OCI-M1 (cell line): ENCODE measurements at regions not wholly inside any gene's neighbourhood (a gene's known extent, or its start where the extent isn't known, plus 50 kb on each side); places are given as distances from the start of the nearest gene placed in this dataset.
A peak's percentile ranks its signal among the peaks of the same experiment; 100 is the strongest.
"Not testable (repeated sequence)": the region's sequence is repeated elsewhere in the genome, so short reads cannot be mapped to it uniquely, and the experiment has no call there.

ENCODE experiments used
- DNase-seq: peaks from one replicate; lab custom pipeline; 2025; lab: John Stamatoyannopoulos, UW

DNA sequence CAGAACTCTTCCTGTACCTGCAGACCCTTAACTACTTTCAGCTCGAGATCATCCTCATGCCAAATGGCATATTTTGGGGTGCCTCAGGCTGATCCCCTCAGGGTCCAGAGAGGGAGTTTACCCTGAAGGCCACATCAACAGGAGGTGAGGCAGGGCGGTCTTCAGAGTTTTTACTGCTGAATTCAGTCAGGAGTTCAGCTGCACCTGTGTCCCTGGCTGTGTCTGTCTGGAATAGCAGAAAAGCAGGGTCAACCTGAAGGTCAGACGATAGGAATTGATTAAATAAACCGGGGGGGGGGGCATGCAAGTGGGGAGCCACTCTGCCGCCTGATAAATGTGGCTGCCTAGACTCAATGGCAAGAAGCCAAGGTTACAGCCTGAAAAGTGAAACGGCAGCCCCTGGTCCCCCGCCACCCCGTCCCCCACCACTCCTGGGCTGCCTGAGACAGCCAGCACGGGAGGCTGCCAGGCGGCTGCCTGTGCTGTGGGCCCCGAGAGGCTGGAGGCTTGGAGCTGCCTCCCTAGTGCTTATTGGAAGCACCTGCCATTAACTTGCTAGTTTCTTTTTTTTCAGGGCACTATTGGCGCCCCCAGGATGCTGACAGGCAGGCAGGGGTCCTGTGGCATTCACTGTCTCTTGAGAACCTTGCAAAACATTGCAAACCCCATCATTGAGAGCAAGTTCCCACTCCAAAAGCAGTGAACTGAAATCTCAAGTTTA, 182.7 kb upstream of the PPP1R26 start:
- no peak for DNase-seq

DNA sequence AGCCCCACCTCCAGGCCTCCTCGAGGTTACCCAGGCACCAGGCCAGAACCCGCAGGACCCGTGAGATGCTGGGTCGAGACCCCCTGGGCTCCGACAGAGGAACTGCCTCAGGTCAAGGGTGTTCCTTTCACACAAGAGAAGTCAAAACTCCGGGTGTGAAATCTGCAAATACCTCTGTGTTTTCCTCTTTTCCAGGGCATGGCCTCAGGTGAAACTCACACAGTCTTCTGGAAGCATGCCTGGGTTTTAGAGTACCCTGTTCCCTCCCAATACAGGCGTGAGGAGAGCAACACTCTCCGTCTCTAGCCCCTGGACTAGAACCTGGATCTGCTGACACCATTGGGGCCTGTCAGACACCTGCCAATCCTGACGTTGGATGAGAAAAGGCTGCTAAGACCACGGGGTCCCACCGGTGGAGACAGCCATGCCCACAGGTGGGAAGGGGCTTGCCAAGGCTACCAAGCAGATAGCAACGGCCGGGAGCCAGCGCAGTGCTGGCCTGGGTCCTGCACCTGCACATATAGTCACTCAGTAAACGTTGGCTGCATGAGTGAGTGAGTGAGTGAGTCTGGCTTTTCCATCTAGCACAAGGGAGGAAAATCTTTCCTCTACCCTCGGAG, 182.0 kb upstream of the PPP1R26 start:
- DNase-seq, result no peak

DNA sequence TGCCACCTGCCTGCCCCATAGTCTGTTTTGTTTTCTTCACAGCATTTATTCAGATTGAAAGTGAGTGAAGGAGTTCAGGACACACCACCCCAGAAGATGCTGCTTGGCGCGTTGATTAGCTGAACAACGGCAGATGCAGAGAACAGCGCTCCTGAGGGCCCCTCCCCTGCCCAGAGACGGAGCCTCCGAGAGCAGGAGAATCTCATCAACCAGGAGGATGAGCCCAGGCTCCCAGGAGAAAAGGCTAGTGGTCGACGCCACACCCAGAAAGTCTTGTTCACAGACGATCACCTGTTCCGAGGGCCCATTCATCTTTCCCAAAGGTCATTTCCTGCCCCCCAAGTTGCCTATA, 180.4 kb upstream of the PPP1R26 start:
- no peak for DNase-seq

DNA sequence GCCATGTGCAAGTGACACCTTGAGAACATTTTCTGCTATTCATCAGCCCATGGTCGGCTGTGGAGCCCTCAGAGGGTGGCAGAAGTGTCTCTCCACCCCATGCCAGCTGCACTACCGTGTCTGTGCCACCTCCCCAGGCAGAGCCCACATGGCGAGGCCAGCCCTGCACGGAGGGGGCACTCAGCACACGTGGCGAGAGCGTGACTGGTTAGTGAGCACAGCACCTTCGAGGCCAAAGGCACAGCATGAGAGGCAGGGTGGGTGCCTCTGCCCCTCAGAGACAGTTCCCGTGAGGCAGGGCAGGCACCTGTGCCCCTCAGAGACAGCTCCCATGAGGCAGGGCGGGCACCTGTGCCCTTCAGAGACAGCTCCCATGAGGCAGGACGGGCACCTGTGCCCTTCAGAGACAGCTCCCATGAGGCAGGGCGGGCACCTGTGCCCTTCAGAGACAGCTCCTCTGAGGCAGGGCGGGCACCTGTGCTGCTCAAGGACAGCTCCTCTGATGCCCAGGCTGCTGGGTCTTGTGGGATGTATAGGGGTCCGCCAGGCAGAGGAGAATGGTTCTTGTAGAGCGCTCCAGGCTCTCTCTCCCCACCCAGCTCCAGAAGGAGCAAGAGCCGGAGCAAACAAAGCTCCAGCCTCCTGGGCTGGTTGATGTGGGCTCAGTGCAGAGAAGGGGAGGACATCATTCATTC, 179.8 kb upstream of the PPP1R26 start:
- DNase-seq, result no peak

DNA sequence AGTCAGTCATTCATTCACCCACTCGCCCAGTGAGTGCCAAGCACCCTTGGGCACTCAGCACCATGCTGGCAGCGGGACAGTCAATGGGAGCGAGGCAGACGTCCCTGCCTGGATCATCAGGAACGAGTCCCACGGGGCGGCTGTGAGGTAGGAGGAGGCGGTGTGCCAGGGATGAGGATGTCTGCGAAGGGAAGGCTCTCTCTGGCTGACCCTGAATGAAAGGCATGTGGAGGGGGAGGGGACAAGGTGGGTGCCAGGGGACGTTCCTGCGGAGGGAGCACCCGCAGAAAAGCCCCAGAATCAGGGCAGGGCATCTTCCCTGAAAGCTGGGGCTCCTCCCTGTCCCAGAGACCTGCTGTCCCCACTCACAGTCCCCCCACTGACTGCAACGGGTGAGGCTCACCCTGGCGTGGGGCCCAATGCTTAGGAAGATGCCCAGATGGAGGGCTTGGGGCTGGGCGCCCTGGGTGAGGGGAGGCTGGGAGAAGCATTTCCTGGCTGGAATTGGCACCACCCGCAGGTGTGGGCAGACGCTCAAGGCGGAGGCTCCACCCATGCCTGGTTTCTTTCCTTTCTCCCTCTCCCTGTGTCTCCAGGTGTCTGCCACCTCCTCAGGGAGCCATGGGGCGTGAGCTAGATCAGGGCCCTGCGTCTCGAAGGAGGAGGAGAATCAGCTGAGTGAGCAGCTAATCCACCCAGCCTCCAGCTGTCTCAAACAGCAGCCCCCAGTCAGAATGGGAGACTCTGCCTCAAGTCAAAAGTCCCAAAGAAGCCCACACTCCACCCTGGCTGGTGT, 179.0 kb upstream of the PPP1R26 start:
- DNase-seq, result no peak

DNA sequence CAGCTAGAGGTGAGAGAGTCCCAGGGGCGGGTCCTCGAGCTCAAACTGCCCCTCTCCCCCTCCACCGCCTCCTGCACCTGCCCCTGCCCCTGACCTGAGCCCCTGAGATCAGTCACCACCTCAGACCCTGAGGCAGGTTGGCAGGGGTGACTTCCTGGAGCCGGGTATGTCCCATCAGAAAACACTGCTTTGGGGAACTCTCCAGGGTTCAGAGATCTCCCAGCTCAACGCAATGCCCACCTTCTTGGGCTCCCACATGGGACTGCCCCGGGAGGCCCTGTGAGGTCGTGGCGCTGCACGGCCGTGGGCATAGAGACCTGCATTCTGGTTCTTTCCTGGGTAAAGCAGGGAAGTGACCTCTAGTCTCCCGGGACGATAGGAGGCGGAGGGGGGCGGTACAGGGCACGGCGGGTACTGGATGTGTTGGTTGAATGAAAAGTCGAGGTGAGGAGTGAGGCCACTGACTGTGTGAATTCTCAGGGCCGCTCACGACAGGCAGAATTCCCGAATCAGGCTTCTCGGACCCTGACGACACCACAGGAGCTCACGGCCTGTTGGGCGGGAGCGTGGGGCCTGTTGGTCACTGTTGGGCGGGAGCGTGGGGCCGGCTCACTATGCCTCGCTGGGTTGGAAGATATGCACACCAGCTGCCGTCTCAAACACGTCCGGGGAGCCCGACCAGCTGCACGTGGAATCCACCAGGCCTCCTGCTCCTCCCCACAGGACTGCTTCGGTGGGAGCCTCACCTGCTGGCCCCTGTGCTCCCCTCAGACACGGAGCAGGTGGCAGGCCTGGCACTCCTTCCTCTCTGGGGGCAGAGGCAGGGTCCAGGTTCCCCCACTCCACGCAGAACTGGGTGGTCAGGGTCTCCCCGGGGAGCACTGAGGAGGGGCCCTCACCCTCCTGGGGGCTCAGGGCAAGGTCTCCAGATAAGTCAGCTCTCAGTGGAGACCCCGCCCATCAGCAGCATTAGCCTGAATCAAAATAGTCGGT, 178.0 kb upstream of the PPP1R26 start:
- no peak for DNase-seq

DNA sequence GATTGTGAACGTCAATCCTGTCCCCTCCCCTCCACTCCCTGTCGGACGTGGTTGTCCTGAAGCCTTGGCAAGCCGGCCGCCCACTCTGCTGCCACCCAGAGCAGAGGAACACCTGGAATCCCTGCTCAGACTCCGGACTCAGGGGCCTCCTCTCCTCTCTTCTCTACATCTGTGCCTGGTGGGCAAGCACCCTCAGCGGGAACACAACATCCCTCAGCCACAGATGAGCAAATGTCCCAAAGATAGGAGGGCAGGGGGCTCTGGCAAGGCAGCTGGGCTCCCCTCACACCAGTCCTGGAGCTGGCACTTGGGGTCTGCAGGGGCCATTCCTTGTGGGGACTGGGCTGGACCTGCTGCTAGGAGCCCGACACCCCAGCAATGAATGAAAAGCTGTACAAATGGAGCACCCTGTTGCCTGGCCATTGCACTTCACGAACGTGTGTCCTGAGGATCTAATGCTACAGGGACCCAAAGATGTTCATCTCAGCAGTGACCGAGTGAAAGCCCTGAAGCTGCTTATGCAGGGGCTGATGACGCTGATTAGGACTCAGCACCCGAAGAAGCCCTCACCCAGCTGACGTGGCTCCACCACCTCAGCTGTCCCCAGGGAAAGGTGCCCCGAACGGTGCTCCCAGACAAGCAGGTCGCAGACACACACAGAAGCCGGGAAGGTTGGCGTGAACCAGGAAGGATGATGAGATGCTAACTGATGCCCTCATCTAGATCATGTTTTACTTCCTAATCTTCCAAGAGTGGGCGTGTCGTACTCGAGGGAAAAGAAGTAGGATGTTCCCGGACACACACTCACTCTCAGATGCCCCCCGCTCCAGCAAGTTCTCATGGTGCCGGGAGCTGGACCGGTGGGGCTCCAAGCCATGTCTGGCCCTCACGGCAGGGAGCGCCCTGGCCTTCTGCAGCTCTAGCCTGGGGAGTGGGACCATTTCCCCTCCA, 177.0 kb upstream of the PPP1R26 start:
- DNase-seq, result no peak

DNA sequence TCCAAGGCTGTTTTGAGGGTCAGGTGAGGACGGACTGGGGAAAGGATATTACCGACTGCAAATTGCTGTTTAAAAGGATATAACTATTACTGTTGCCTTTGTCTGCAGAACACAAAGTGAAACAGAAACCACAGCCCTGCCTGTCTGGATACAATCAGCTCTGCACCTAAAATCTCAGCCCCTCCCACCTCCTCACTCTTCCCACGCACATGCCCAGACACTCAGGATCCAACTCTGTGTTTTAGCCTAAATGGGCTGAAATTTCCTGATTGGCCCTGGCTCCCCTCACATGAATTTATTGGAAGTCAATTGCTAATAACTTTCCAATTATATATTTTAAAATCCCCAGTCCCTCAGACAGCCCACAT, 176.3 kb upstream of the PPP1R26 start:
- DNase-seq, result peak; percentile 4

DNA sequence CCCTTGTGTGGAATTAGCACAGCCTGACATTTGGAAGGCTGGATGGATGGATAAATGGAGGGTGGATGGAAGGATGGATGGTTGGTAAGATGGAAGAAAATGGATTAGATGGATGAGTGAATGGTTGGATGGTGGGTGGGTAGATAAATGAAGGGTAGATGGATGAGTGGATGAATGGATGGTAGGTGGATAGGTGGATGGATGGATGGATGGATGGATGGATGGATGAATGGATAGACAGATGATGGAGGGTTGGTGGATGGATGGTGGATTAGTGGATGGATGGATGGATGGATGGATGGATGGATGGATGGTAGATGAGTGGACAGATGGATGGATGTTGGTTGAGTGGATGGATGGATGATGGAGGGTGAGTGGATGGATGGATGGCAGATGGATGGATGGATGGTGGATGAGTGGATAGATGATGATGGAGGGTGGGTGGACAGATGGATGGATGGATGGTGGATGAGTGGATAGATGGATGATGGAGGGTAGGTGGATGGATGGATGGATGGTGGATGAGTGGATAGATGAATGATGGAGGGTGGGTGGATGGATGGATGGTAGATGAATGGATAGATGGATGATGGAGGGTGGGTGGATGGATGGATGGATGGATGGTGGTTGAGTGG, 175.6 kb upstream of the PPP1R26 start:
- DNase-seq, result no peak

DNA sequence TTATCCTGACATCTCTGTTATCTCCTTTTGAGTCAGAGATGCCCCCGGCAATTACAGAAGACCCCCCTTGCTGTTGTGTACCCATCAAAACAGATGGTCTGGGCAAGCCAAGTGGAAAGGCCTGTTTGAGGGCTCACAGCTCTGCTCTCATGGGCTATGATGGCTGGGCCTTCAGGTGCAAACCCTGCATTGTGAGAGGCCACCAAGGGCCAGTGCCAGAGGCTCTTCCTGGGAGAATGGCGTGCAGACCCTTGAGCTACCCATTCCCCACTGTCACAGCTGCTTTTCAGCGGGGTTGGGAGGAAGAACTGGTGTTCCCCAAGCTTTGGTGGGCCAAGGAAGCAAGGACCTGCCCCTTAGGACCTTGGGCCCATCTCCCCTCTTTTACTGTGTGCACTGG, 174.7 kb upstream of the PPP1R26 start:
- DNase-seq, result no peak

DNA sequence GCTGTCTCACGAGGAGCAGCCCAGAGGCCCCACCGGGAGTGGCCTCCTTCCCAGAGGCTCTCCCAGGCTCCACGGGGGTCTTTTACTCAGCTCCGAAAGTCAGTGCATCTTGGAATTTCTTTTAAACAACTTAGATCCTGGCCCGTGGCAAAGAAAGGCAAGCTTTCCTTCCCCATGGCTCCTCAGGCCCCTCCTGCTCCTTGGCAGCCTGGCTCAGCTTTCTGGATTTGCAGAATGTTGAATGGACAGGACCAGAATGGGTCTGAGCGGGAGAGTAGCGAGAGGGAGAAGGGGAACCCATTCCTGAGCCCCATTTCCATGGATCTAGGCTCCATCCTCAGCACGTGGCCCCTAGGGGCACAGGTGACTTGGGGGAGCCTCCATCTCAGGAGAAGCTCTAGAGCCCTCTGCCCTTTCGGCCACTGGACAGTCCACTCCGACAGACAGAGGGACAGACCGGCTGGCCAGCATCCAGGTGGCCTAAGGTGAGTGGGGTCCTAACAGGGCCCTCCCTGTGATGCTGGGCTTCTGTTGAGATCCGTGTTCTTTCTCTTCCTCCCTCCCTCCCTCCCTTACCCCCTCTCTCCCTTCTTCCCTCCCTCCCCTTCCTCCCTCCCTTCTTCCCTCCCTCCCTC, 173.9 kb upstream of the PPP1R26 start:
- DNase-seq, result no peak

DNA sequence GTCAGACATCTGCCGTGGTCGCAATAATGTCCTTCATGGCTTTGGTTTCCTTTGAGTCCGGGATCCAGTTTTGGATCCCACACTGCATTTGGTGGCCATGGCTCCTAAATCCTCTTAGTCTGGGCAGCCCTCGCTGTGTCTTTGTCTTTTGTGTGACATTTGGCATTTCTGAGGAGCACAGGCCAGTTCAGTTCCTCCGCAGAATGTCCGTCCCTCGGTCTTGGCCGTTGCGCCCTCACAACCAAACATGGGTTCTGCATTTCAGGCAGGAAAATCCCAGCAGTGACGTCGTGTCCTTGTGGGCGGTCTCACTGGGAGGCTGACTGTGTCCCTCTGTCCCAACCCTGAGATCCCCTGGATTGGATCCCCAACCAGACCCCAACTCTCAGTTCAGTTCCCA, 172.9 kb upstream of the PPP1R26 start:
- DNase-seq, result no peak

DNA sequence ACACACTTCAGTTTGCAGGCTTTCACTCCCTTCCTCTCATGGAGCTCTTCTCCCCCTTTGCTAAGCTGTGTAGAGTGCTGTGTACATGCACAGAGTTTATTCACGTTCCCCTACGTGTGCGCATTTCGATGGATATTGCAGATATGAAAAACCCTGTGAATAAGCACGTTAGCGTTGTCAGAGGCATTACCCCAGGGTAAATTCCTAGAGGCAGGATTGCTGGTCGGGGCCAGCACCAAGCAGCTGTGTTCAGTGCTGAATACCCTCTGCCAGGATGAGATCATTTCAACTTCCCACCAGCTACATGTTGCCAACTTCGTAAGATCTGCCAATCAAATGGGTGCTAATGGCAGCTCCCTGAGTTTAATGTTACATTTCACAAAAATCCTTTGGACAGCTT, 172.3 kb upstream of the PPP1R26 start:
- no peak for DNase-seq

DNA sequence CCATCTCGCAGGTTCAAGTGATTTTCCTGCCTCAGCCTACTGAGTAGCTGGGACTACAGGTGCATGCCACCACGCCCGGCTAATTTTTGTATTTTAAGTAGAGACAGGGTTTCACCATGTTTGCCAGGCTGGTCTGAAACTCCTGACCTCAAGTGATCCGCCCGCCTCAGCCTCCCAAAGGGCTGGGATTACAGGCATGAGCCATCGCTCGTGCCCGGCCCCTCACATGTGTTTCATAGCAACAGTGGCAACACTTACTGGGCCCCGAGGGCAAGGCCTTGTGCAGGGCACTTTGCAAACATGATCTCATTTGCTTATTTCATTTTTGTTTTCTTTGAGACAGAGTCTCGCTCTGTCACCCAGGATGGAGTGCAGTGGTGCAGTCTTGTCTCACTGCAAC, 171.7 kb upstream of the PPP1R26 start:
- DNase-seq, result not testable (repeated sequence)

DNA sequence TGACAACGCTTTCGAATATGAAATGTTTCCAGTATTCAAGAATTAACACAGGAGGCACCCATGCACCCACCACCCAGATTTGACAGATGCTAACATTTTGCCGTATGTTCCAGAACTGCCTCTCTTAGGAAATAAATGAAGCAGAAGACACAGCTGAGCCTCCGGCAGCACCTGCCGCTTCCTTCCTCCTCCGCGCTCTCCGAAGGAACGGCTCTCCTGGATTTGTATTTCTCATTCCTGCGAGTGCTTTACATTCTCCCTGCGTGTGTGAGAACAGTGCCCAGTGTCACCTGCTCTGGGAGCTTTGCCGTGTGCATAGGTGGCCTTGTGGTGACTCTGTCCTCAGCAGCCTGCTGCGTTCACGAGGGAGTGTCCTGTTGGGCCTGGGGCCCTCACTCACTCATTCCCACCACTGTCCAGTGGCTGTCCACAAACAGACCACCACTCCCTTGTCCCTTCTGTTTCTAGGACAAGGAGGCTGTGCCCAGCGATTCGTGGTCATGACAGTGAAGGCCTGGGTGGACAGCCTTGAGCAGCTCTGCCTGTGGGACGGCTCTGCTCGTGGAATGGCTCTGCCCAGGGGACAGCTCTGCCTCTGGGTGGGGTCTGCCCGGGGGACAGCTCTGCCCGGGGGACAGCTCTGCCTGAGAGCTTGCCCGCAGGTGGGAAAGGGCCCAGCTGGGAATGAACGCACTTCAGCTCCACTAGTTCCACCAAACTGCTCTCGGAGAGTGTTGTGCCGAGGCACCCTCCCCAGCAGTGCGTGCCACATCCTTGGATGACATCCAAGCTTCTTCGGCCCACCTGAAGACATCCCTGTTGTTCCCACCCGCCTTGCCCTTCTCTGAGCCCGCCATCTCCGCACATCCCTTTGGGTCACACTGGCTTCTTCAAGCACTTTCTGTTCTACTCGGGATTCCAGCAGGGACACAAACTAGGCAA, 170.5 kb upstream of the PPP1R26 start:
- DNase-seq, result no peak

DNA sequence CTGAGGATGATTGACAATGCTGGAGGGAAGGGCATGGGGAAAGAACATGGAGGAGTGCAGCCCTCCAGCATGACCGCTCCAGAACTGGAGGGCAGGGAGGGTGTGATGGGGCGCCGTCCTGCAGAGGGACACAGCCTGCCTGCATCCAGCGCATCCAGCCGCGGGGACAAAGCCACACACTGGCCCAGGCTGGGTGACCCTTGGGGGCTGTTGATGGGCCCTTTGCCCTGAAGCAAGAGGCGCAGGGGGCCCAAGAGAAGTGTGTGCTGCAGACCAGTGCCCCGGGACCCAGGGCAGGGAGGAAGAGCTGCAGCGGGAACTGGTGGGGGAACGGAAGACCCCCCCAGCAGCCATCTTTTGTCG, 169.8 kb upstream of the PPP1R26 start:
- no peak for DNase-seq

DNA sequence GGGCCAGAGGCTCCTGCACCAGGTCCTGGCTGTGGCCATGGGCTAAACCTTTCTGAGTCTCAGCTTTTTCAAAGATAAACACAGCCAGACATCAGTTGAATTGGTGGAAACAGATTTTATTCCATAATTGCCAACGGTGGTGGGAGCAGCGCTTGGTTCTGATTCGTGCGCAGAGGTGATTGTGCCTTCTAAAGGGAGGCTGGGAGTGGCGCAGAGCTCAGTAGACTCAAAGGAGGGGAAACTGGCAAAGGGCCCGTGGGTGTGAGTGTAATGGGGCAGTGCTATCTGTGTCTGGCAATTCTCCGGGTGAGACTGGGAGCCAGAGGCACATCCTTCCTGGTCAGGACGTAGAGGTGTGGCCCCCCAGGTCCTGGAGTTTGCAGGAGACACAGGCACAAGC, 169.4 kb upstream of the PPP1R26 start:
- no peak for DNase-seq

DNA sequence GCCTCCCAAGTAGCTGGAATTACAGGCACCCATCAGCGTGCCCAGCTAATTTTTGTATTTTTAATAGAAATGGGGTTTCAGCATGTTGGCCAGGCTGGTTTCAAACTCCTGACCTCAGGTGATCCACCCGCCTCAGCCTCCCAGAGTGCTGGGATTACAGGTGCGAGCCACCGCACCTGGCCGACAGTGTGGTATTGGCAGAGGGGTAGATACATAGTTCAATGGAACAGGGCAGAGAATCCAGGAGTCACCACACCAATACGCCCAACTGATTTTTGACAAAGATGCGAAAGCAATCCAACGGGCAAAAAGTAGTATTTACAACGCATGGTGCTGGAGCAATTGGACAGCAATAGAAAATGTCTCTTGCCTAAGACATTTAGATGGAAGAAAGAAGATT, 164.0 kb upstream of the PPP1R26 start:
- DNase-seq, result no peak
